NCI-H1694 treated with DMSO at 0.1 percent for 48 hours (cell line): ENCODE measurements at regions not wholly inside any gene's neighbourhood (a gene's known extent, or its start where the extent isn't known, plus 50 kb on each side); places are given as distances from the start of the nearest gene placed in this dataset.

Source experiments
- DNase-seq: peaks from one replicate; lab custom pipeline; 2025; lab: John Stamatoyannopoulos, UW

DNA sequence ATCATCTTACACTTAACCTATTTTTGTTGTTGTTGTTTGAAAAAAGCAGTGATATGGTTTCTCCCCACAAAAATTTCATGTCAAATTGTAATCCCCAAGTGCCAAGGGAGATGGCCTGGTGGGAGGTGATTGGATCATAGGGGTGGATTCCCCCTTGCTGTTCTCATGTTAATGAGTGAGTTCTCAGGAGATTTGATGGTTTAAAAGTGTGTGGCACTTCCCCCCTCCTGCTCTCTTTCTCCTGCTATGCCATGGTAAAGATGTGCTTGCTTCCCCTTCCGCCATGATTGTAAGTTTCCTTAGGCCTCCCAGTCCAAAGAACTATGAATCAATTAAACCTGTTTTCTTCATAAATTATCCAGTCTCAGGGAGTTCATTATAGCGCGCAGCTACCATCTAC, 1362.7 kb upstream of the FAM98A start:
- DNase-seq, result no peak

DNA sequence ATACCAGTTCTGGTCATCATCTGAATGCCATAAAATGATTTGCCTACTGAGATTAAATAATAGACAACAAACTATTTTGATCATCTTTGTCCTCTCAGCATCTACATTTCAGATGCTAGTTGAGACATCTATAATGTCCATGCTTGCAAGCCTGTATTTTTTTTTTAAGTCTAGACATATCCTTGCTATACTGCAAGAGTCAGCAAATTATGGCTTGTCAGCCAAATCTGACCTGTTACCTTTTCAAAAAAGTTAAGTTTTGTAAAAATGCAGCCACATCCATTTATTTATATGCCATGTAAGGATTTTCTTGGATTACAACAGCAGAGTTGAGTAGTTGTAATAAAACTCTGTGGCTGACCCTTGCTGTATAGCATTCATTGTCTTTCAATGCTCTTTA, 1355.7 kb upstream of the FAM98A start:
- no peak for DNase-seq

DNA sequence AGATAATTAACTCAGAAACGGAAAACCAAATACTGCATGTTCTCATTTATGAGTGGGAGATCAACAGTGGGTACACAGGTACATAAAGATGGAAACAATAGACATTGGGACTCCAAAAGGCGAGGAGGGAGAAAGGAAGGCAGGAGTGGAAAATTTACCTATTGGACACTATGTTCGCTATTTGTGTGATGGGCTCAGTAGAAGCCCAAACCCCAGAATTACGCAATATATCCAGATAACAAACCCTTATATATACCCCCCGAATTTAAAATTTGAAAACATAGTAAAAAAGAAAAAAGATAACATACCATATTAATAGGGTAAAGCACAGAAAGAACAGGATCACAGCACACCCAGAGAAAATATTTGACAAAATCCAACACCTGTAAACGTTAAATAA, 1351.7 kb upstream of the FAM98A start:
- DNase-seq, result no peak

DNA sequence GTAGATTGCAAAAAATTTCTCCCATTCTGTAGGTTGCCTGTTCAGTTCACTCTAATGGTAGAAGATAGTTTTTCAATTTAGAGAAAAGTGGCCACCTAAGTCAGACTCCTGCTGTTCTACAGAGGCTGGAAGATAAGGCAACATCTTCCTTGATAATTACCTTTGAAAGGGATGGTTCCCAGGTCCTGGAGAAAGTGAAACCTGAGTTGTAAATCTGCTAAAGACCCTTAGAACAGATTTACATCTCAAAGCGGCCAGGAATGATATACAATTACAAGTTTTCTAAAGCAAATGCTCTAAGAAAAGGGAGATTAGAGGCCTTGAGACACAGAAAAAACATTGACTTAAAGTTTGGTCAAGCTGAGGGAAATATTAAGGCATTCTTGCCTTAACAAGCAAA, 1350.2 kb upstream of the FAM98A start:
- no peak for DNase-seq

DNA sequence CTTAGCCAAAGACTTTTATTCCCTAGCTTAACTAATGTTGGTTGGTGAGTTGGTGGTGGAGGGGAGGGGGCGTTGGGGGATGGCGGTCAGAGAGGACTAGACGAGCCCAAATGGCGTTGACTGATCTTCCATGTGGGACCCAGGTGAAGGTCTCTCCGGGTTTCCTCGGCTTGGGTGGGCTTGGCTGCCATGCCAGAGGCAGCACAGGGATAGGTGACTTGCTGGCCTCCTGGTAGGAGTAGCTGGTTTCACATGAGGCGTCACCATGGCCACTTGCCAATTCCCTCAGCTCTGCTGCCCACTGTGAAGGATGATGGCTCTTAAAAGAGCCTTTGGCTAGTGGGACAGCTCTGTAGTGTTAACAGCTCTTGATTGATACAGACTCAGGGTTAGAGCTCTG, 1337.0 kb upstream of the FAM98A start:
- DNase-seq, result no peak

DNA sequence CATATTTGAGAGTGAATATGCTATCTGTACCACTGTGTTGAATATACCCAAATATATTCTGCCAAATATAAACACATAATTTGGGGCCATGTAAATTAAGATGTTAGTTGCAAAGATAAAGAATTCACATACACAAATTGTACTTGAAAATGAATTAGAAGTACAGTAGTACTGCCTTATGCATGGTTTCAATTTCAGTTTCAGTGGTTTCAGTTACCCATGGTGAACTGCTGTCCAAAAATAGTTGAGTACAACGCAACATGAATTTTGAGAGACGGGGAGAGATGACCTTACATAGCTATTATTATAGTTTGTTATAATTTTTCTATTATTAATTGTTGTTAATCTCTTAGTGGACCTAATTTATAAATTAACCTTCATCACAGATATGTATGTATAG, 1313.0 kb upstream of the FAM98A start:
- no peak for DNase-seq

DNA sequence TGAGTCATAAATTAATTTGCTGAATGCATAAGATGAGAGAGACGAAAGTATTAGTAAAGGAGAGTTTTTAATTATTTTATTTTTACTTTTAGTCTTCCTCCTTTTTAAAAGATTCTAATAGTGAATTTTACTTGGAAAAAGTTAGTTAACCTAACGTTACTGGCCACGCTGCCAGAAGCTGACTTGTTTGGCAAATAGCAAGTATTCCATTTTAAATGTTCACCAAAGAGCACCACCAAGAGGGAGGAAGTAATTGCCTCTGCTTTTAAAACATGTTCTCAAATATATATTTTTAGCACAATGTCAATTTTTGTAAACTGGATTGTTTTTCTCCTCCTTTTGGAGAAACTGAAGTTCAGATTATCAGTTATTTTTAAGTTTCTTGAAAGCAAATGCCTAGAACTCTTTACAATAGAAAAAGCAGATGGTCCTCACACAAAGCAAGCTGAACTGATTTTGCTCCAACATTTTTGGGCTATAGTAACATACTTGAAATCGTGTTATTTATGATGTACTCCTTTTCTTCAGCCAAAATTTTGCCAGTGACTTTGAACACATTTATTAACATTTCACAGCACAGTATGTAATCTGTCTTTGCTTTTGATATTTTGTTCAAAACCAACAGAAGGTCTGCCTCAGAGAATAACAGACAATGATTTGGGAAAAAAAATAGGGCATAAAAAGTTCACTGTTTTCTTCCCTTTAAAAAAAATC, 1311.0 kb upstream of the FAM98A start:
- no peak for DNase-seq

DNA sequence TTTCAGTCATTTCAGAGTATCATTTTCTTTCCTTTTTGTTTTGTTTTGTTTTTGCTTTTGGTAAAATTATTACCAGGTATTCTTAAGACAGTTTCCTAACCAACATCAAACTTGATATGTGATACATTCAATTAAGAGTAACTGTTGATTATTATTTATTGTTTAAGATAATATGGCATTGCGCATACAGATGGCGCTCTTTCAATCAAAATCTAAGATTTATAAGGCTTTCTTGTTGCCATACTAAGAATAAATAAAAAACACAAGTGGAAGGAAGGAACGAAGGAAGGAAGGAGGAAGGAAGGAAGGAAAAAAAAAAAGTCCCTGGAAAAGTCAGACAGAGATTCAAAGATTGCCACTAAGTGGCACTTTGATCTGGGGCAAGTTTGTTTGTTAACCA, 1308.7 kb upstream of the FAM98A start:
- no peak for DNase-seq

DNA sequence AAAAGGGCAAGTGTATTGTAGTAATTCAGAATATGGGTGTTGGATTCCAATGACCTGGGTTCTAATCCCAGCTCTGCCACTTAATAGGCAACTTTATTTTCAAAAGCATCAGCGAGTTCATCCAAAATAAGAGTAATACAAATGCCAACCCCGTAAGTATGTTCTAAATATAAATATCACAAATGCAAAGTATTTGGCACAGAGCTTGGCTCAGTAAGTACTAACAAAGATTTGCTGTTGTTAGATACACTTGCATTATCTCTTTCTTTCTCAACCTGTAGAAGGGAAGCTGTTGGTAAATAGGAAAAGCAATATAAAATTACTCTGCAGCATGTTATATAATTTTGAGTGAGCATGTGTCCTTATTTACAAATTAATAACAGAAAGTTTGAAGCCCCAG, 1302.6 kb upstream of the FAM98A start:
- DNase-seq, result no peak

DNA sequence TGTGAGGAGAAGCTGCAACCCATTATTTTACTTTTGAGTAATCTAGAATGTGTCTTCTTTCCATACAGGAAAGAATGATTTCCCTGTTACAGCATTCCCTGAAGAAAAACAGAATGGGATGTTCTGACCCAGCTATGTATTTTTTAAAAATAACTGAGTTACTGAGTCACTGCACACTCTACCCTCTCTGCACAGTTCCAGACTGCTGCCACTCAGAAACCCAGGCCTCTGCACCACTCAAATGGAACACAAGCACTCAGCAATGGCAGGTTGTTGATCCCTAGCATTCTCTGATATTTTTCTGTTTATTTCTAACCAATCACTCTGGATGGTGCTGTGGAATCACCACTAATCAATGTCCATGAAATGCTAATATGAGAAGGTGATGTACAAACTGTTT, 1300.0 kb upstream of the FAM98A start:
- no peak for DNase-seq

DNA sequence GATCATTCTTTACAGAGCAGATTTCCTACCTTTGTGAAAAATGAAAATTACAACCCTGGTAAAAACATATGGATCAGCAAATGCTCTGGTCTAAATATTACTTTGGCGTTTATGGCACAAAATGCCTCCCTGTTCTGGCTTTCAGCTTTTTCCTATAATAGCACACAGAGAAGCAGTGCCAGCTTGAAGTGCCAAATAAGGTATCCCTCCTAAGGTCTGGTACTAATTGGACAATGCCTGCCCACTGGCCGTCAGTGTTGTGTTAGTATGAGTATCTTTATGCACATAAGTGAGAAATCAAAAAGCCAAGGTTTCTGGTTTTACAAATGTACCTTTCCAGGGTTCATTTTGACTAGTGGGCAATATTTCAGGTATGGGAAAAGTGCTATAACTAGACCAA, 1293.7 kb upstream of the FAM98A start:
- no peak for DNase-seq

DNA sequence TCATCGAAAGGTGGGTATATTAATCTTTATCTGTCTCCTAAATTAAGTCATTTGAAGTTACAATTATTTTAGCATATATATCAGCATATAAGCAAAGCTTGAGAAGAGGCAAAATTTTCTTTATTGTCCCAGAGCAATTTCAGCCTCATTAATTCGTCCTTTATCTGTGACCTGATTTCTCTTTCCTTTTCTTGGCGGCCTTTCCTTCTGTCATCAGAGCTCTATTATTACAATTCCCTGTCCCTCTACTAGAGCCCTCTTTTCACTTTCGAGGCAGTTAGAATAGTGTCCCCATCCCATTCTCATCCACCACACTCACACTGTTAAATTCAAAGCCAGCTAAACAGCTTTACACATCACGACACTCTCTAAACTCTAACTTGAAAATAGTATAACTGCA, 1293.2 kb upstream of the FAM98A start:
- DNase-seq, result no peak

DNA sequence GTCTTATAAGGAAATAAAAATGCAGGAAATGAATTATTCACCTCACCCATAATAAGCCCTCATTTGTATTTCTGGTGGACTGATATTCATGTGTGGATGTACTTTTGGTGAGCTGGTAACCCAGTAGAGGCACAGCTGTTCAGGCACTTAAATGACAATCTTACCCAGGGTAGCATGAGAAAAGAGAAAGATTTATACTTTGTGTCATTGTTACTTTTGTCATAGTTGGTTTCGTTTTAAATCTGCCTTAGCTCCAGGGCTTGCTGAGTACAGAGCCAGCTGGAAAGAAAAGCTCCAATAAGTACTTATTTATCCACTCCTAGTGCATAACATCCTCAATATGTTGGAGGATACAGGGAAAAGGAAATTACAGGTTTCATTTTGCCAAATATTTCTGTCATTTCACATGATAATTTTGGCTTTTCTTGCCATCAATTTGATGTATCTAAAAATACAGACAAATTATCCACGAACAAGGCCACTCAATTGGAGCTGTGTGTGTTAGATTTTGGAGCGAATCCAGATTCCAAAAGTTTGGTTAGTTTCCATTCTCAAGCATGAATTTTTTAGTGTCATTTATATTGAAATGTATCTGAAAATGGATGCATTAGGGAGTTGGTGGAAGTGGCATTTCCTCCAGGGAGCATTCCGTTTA, 1276.1 kb upstream of the FAM98A start:
- DNase-seq, result no peak

DNA sequence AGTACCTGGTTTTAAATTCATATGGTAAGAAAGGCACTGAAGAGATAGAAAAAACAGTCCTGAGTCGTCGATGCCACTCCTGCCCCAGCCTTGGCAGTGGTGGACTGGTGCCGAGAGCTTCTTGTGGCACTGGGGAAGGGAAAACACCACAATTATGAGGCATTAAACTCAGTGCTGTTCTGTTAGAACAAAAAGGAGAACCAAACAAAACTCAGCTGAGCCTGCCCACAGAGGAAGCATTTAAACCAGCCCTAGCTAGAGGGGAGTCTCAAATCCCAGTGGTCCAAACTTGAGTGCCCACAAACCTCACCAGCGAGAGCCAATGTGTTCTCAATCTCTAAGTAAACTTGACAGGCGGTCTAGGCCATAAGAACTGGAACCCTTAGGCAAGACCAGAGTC, 1254.5 kb upstream of the FAM98A start:
- DNase-seq, result no peak

DNA sequence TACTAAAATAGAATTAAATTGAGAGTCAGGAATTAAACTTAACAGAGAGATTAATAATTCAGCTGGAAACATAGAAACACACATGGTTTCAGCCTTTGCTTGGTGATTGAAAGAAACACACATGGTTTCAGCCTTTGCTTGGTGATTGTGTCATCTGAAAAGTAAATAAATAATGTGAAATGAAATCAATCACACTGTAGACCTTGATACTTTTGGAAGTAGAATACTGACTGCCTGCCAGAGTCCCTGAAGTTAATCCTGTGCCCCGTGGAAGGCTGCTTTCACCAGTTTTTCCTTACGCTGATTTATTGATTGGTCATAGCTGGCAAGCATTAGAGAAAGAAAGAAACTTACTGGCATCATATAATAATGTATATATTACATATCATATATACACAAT, 1252.7 kb upstream of the FAM98A start:
- no peak for DNase-seq

DNA sequence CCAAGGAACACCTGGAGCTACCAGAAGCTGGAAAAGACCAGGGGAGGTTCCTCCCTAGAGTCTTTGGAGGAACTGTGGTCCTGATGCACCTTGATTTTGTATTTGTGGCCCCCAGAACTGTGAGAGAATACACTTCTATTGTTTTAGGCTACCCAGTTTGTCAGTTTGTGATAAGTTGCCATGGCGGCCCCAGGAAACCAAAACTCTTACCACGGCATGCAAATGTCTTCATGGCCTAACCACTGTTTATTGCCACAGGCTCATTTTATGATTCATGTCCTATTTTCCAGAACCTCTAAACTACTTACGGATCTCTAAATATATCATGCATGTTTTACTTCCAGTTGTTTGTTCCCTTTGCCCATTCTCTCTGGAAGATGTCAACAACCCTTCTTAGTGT, 1250.7 kb upstream of the FAM98A start:
- DNase-seq, result no peak

DNA sequence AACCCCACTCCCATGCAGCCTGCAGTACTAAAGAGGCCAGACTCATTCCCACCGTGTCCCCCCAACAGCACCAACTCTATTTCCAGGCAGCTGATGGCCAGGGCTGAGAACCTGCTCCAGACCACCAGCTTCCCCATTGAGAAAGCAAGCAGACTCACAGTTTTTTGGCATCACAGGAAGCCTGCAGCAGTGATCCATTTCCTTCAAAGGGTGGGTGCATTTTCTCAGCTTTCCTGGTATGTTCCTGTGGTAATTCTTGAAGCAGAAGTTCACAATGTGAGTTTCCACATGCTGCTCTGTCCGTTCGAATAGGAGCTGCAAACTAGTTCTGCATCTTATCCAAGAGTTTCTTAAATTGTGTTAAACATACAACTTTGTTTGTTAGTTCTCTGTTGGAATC, 1249.6 kb upstream of the FAM98A start:
- DNase-seq, result no peak

DNA sequence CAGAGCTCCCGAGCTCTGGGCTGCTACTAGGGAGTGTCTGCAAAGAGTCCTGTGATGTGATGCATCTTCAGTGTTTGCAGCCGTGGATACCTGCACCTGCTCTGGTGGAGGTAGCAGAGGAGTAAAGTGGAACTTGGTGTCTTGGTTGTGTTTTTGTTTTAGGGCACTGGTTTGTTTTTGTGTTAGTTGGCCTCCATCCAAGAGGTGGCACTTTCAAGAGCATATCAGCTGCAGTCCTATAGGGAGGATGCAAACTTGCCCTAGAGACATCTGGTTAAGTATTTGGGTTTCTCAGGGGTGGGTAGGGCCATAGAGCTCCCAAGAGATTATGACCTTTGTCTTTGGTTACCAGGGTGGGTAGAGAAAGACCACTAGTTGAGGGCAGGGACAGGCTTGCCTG, 1249.0 kb upstream of the FAM98A start:
- DNase-seq, result no peak

DNA sequence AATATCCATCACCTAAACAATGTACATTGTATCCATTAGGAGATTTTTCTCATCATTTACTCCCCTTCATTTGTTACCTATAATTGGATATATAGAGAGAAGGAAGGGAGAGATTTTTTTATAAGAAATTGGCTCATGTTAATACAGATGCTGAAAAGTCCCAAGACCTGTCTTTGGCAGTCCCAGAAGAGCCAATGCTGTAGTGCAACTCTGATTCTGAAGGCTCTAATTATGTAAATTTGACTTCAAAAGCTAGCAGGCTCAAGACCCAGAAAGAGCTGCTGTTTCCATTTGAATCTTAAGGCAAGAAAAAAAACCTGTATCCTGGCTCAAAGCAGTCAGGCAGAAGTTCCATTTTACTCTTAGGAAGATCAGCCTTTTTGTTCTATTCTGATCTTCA, 1245.5 kb upstream of the FAM98A start:
- no peak for DNase-seq

DNA sequence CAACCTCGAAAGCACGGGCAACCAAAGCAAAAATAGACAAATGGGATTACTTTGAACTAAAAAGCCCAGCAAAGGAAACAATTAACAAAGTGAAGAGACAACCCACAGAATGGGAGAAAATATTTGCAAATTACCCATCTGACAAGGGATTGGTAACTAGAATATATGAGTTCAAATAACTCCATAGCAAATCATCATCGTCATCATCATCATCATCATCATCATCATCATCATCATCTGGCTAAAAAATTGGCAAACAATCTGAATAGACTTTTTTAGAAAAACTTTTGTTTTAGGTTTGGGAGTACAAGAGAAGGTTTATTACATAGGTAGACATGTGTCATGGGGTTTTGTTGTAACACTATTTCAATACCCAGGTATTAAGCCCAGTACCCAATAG, 1239.3 kb upstream of the FAM98A start:
- DNase-seq, result no peak

DNA sequence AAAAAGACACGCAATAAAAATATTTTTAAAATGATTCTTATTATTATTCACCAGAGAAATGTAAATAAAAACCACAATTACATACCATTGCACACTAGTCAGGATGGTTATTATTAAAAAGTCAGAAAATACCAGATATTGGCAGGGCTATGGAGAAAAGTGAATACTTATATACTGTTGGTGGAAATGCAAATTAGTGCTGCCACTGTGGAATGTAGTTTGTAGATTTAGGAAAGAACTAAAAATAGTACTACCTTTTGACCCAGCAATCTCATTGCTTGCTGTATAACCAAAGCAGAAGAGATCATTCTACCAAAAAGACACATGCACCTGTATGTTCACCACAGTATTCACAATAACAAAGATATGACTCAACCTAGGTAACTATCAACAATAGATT, 1237.3 kb upstream of the FAM98A start:
- no peak for DNase-seq

DNA sequence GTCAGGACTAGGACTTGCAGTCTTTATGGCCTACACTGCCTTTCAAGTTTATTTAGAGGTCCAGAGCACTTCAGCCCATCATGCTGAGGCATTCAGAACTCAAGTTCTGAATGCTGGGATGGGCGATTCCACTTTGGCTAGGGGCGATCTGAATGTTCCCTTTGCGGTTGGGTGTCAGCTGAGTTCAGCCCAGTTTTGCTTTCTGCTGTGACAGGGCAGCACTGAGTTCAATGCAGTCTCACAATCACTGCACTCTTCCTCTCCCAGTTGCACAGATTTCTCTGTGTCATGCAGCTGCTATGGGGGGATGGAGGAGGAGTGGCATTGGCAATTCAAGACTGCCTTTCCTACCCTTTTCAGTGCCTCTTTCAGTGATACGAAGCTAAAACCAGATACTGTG, 1232.0 kb upstream of the FAM98A start:
- DNase-seq, result no peak

DNA sequence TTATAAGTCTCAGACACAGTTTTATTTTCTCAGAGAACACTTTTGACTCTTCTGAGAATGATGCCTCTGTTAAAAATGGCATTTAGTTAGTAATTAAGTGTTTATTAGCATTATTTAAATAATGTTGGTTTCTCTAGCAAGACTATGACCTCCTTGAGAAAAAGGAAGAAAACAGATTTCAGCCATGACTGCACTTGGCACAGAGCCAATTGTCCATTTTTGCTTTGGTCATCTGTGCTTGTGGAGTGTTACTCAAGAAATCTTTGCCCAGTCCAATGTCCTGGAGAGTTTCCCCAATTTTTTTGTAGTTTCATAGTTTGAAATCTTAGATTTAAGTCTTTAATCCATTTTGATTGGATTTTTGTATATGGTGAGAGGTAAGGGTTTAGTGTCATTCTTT, 1229.4 kb upstream of the FAM98A start:
- DNase-seq, result no peak

DNA sequence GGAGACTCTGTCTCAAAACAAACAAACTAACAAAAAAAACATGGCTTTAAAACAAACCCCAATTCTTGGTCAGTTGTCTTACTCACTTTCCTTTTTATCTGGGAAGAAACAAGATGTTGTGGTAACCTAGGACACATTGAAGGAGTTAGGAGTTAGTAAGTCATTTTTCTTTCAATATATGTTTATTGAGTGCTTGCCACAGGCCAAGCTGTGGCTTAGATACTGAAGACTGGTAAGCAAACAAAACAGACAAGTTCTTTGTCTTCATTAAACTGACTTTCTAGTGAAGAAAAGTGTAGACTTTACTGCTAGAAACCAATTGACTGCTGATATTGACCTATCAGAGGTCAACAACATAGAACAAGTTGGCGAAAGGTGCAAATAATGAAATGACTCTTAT, 1228.3 kb upstream of the FAM98A start:
- DNase-seq, result no peak
